AML-193 (cell line): ENCODE measurements at regions not wholly inside any gene's neighbourhood (a gene's known extent, or its start where the extent isn't known, plus 50 kb on each side); places are given as distances from the start of the nearest gene placed in this dataset.

Experiments used
- DNase-seq, 2 experiments: peaks; one replicate each; lab custom pipeline; 2025; lab: John Stamatoyannopoulos, UW

DNA sequence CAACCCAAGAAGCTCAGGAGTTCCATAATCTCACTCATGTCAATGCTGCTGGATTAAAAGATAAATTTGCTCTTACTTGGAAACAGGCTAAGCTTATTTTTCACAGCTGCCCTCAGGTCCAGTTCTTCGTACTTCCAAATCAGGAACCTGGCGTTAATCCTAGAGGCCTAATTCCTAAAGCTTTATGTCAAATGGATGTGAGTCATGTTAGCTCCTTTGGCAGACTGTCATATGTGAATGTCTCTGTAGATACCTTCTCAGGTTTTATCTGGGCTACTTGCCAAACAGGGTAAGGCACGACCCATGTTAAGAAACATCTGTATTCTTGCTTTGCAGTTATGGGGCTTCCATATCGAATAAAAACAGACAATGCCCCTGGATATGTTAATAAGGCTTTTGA is 504.6 kb downstream of the ALG10 start:
- no peak for DNase-seq

DNA sequence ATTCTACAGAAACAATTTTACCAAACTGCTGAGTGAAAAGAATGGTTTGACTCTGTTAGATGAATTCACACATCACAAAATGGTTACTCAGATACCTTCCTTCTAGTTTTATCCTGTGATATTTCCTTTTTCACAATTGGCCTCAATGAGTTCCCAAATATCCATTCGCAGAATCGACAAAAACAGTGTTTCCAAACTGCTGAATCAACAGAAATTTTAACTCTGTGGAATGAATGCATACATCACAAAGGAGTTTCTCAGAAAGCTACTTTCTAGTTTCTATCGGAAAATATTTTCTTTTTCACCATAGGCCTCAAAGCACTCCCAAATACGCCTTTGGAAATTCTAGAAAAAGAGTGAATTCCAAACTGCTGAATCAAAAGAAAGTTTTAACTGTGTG is 525.0 kb downstream of the ALG10 start:
- no peak for DNase-seq

DNA sequence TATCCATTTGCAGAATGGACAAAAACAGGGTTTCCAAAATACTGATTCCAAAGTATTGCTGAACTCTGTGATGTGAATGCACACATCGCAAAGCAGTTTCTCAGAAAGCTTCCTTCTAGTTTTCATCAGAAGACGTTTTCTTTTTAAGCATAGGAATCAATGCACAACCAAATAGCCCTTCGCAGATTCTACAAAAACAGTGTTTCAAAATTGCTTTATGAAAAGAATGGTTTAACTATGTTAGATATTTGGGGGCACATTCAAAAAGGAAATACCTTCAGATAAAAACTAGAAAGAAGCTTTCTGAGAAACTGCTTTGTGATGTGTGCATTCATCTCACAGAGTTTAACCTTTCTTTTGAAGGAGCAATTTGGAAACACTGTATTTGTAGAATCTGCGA is 569.7 kb downstream of the ALG10 start:
- no peak for DNase-seq

DNA sequence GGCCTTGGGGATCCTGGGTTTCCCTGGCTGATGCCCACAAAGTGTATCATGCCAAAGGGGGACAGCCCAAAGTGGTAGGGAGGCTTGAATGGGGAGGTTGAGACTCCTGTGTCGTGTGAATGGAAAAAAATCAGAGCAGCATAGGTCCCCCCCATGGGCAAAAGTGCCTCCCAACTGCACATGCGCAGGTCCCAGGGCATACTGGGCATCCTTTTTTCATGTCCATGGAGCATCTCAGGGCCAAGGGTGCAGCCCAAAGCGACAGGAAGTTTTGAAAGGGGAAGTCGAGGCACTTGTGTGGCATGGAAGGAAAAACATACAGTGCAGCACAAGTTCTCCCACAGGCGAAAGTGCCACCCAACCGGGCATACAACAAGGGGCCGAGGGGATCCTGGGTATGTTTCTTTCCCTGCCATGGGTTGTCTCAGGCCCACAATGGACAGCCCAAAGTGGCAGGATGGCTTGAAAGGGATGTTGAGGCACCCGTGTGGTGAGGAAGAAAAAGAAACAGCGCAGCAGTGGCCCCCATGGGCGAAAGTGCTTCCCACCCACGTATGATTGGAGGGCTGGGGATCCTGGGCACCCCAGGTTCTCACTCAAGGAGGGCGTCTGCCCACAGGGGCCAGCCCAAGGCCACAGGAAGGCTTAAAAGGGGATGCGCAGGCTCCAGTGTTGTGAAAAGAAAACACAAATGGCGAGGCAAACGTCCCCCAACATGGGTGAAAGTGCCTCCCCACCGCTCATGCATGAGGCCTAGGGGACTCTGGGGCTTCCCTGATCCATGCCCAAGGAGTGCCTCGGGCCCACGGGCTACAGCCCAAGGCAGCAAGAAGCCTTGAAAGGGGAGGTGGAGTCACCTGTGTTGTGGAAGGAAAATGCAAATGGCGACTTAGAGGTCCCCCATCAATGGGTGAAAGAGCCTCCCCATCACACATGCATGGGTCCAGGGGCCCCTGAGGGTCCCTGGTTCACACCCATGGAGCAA is 573.7 kb downstream of the ALG10 start:
- no peak for DNase-seq

DNA sequence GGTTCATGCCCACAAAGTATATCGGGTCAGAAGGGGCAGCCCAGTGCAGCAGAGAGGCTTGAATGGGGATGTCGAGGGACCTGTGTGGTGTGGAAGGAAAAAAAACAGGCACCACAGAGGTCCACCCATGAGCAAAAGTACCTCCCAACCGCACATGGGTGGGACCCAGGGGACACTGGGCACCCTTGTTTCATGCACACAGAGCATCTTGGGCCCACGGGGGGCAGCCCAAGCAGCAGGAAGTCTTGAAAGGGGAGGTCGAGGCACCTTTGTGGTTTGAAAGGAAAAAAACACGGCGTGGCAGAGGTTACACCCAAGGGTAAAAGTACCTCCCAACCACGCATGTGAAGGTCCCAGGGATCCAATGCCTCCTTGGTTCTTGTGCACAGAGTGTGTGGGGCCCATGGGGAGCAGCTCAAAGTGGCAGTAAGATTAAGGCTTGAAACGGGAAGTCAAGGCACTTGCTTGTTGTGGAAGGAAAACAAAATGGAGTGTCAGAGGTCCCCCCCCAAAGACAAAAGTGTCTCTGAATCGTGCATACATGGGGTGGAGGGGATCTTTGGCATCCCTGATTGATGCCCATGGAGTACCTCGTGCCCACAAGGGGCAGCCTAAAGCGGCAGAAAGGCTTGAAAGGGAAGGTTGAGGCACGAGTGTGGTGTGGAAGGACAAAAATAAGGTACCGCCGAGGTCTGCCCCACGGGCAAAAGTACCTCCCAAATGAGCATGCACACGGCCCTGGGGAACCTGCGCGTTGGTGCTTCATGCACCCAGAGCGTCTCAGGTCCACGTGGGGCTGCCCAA is 575.5 kb downstream of the ALG10 start:
- DNase-seq = no peak

GRCh38 chr12:34598352-34598827 is 576.1 kb downstream of the ALG10 start:
- no peak for DNase-seq

DNA sequence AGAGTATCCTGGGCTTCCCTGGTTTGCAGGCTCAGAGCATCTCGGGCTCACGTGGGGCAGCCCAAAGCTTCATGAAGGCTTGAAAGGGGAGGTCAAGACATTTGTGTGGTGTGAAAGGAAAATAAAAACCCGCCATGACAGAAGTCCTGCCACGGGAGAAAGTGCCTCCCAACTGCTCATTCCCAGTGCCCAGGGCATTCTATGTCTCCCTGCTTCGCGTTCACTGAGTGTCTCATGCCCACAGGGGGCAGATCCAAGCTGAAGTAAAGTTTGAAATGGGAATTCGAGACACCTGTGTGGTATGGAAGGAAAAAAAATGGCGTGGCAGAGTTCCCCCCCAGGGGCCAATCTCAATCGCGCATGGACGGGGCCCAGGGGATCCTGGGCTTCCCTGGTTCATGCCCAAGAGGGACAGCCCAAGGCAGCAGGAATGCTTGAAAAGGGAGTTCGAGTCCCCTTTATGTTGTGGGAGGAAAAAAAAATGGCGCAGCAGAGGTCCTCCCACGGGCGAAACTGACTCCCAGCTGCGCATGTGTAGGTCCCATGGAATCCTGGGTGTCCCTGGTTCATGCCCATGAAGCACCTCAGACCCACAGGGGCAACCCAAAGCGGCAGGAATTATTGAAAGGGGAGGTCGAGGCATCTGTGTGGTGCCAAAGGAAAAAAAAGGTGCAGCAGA is 576.7 kb downstream of the ALG10 start:
- DNase-seq = no peak

GRCh38 chr12:34599530-34600513 is 577.5 kb downstream of the ALG10 start:
- DNase-seq = no peak

GRCh38 chr12:34600592-34601462 is 578.5 kb downstream of the ALG10 start:
- no peak for DNase-seq

GRCh38 chr12:34601689-34602088 is 579.4 kb downstream of the ALG10 start:
- no peak for DNase-seq

GRCh38 chr12:34602213-34602940 is 580.1 kb downstream of the ALG10 start:
- no peak for DNase-seq

GRCh38 chr12:34603382-34604035 is 581.2 kb downstream of the ALG10 start:
- DNase-seq = no peak

DNA sequence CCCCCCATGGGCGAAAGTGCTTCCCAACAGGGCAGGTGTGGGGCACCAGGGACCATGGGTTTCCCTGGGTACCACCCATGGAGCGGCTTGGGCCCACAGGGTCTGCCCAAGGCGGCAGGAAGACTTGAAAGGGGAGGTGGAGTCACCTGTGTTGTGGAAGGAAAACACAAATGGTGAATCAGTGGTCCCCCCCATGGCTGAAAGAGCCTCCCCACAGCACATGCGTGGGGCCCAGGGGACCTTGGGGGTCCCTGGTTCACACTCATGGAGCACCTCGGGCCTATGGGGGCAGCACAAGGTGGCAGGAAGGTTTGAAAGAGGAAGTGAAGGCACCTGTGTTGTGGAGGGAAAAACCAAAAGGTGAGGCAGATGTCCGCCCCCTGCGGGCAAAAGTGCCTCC is 581.9 kb downstream of the ALG10 start:
- no peak for DNase-seq

GRCh38 chr12:34604631-34605509 is 582.6 kb downstream of the ALG10 start:
- no peak for DNase-seq

GRCh38 chr12:34605510-34605887 is 583.2 kb downstream of the ALG10 start:
- no peak for DNase-seq

GRCh38 chr12:34605955-34606748 is 583.9 kb downstream of the ALG10 start:
- no peak for DNase-seq
